ENCODE measurements at regions not wholly inside any gene's neighbourhood (a gene's known extent, or its start where the extent isn't known, plus 50 kb on each side); places are given as distances from the start of the nearest gene placed in this dataset.

DNA sequence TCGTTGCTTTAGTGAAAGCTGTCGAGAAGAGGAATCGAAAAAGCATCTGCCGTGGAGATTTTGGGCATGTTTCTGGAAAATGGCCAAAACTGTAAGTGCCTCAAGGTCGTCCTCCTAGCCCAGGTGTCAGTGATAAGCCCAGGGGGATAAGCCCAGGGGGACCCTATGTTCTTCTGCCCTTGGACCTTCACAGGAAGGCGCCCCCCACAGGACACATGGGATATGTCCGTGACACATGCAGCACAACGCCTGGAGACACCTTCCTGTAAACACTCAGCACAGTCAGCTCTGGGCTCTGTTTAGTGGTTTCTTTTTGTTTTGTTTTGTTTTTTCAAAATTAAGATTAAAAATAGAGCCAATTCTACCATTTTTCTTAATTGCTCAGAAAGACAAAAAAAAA, 272.7 kb downstream of the KLF6 start:
- TF ChIP-seq, protein P1, sequence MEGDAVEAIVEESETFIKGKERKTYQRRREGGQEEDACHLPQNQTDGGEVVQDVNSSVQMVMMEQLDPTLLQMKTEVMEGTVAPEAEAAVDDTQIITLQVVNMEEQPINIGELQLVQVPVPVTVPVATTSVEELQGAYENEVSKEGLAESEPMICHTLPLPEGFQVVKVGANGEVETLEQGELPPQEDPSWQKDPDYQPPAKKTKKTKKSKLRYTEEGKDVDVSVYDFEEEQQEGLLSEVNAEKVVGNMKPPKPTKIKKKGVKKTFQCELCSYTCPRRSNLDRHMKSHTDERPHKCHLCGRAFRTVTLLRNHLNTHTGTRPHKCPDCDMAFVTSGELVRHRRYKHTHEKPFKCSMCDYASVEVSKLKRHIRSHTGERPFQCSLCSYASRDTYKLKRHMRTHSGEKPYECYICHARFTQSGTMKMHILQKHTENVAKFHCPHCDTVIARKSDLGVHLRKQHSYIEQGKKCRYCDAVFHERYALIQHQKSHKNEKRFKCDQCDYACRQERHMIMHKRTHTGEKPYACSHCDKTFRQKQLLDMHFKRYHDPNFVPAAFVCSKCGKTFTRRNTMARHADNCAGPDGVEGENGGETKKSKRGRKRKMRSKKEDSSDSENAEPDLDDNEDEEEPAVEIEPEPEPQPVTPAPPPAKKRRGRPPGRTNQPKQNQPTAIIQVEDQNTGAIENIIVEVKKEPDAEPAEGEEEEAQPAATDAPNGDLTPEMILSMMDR (IDR thresholded peaks at IDR 0.05; ENCODE audit: low read length), result no peak
- TF ChIP-seq EZH2 (IDR thresholded peaks at IDR 0.05; ENCODE audit: borderline replicate concordance, low read length), result no peak
